ENCODE measurements at regions not wholly inside any gene's neighbourhood (a gene's known extent, or its start where the extent isn't known, plus 50 kb on each side); places are given as distances from the start of the nearest gene placed in this dataset.

DNA sequence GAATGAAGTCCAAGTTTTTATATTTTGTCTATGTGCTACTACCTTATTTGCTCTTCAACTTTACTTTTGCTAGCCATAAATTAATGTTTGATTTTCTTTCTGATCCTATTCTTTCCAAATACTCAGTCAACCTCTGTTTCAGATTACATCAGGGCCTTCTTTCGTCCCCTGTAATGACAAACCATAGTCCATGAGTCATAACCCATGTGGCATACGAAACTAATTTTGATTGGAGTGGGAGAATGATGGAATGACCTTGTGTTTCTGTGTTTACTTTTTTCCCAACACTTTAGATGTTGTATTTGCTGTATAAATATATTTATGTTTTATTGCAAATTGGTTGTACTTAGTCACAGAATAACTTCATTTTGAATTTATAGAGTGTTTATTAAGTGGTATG is 1043.1 kb downstream of the DTWD2 start:
- no peak for ATAC-seq (ENCODE audit: insufficient number of reproducible peaks, low FRiP score, low read depth)
- TF ChIP-seq, protein P1, sequence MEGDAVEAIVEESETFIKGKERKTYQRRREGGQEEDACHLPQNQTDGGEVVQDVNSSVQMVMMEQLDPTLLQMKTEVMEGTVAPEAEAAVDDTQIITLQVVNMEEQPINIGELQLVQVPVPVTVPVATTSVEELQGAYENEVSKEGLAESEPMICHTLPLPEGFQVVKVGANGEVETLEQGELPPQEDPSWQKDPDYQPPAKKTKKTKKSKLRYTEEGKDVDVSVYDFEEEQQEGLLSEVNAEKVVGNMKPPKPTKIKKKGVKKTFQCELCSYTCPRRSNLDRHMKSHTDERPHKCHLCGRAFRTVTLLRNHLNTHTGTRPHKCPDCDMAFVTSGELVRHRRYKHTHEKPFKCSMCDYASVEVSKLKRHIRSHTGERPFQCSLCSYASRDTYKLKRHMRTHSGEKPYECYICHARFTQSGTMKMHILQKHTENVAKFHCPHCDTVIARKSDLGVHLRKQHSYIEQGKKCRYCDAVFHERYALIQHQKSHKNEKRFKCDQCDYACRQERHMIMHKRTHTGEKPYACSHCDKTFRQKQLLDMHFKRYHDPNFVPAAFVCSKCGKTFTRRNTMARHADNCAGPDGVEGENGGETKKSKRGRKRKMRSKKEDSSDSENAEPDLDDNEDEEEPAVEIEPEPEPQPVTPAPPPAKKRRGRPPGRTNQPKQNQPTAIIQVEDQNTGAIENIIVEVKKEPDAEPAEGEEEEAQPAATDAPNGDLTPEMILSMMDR (IDR thresholded peaks at IDR 0.05) = no peak
- Histone ChIP-seq H3K27ac (no peak overlapping the region), H3K4me1 (ENCODE audit: control insufficient read depth in 1 of 2, low read depth in 2 of 2) (no peaks in the 10 kb centered on the region), H3K9me3 (no peaks in the 10 kb centered on the region), H3K36me3 (no peaks in the 10 kb centered on the region), H3K4me3 (no peak overlapping the region), H3K27me3 (replicated peaks; ENCODE audit: insufficient read depth) (no peaks in the 10 kb centered on the region)
- no peak for DNase-seq (ENCODE audit: low spot score)

DNA sequence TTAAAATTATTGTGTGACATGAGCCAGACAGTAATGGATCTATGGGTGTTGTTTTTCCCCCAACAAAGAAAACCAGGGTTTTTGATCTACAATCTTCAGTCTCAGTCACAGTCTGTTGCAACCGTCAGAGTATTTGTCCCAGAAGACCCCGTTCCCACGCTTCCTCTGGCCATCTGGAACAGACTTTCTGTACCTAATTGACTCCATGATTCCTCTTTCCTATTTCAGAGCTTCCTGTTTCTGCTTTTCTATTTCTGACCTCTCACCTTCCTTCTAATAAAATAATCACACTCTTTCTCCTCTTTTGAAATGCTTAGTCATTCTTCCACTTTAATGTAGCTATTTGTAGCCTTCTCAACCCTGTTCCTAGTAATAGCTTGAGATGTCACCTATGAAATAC is 1044.8 kb downstream of the DTWD2 start:
- ATAC-seq (ENCODE audit: insufficient number of reproducible peaks, low FRiP score, low read depth) = no peak
- Histone ChIP-seq H3K4me3 (no peak overlapping the region), H3K36me3 (no peaks in the 10 kb centered on the region), H3K27ac (no peak overlapping the region), H3K9me3 (no peaks in the 10 kb centered on the region), H3K4me1 (ENCODE audit: control insufficient read depth in 1 of 2, low read depth in 2 of 2) (no peaks in the 10 kb centered on the region), H3K27me3 (replicated peaks; ENCODE audit: insufficient read depth) (no peaks in the 10 kb centered on the region)
- no peak for DNase-seq (ENCODE audit: low spot score)
- TF ChIP-seq, protein P1 (IDR thresholded peaks at IDR 0.05) = no peak

DNA sequence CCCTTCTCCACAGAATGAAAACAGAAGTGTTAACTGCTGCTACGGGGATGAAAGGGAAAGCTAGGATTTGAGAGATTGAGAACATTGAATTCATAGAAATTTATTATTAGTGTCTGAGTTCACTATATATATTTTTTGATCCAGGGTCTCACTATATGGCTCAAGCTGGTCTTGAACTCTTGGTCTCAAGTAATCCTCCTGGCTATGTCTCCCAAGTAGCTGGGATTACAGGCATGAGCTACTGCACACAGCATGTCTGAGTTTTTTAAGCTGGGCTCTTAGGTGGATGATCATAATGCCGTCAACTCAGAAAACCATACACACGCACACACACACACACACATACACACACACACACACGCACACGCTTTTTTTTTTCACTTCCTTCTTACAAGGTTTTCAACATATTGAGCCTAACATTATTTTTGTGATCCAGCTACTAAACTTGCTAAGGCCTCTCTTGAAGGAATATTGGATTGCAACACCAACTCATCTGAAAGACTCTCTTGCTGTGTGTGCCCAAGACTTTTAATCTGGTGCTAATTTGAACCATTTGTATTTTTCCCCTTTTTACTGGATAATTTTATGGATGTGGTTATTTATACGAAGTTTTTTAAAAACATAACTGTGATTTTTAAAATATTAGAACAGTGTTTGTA is 1045.4 kb downstream of the DTWD2 start:
- Histone ChIP-seq H3K27me3 (replicated peaks; ENCODE audit: insufficient read depth) (no peaks in the 10 kb centered on the region), H3K36me3 (no peaks in the 10 kb centered on the region), H3K4me1 (ENCODE audit: control insufficient read depth in 1 of 2, low read depth in 2 of 2) (no peaks in the 10 kb centered on the region), H3K9me3 (no peaks in the 10 kb centered on the region), H3K4me3 (no peak overlapping the region), H3K27ac (no peak overlapping the region)
- TF ChIP-seq, protein P1 (IDR thresholded peaks at IDR 0.05) = no peak
- DNase-seq (ENCODE audit: low spot score) = no peak
- ATAC-seq (ENCODE audit: insufficient number of reproducible peaks, low FRiP score, low read depth) = no peak

DNA sequence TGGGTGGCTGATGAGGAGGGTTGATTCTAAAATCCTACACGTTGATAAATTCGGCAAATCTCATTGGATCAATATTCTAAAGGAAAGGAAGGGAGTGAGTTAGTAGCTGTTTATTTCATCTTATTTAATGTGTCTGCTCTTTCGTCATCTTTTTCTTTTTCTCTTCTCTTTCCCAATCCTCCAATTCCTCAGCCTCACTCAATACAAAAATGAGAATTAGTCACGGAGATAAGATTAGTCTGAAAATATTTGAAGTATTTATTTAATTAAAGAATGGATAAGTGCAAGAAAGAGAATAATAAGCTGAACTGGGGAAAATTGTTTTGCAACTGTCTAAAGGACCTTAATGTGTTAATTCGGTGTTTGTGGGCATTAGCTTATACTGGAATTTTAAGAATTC is 1095.1 kb downstream of the DTWD2 start:
- H3K4me1 ChIP-seq (ENCODE audit: control insufficient read depth in 1 of 2, low read depth in 2 of 2) = peaks cover 0 to 5% of the 10 kb centered on the region in 2 donors
- no peak for DNase-seq (ENCODE audit: low spot score)
- TF ChIP-seq, protein P1 (IDR thresholded peaks at IDR 0.05) = no peak
- no peaks in the 10 kb centered on the region for H3K9me3 ChIP-seq
- H3K27ac ChIP-seq = no peak overlapping the region
- no peaks in the 10 kb centered on the region for H3K36me3 ChIP-seq
- no peak for ATAC-seq (ENCODE audit: insufficient number of reproducible peaks, low FRiP score, low read depth)
- H3K4me3 ChIP-seq = no peak overlapping the region
- no peaks in the 10 kb centered on the region for H3K27me3 ChIP-seq (replicated peaks; ENCODE audit: insufficient read depth)

DNA sequence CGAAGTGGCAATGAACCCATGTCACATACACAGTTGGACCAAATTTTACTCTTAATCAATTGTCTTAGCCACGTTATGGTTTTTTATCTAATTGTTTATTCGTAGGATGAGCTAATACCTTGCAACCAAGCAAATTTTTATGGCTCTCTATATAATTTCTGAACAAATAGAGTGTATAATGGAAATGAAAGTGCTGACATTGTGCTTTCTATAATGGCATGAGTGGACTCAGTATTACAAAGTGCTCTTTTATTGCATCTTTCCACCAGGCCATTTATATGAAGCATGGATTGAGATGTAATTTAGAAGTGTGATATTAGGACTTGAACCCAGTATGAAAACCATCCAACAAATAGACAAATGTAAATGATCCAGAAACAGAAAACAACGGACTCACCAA is 1096.0 kb downstream of the DTWD2 start:
- Histone ChIP-seq H3K9me3 (no peaks in the 10 kb centered on the region), H3K36me3 (no peaks in the 10 kb centered on the region), H3K4me3 (no peak overlapping the region), H3K27me3 (replicated peaks; ENCODE audit: insufficient read depth) (no peaks in the 10 kb centered on the region), H3K27ac (no peak overlapping the region), H3K4me1 (ENCODE audit: control insufficient read depth in 1 of 2, low read depth in 2 of 2) (peaks cover 0 to 5% of the 10 kb centered on the region in 2 donors)
- ATAC-seq (ENCODE audit: insufficient number of reproducible peaks, low FRiP score, low read depth) (no peak), DNase-seq (ENCODE audit: low spot score) (no peak)
- TF ChIP-seq, protein P1 (IDR thresholded peaks at IDR 0.05) = no peak

Measured in thoracic aorta (tissue), 2 donors.